Right lobe of liver (tissue), 6 donors: ENCODE measurements at regions not wholly inside any gene's neighbourhood (a gene's known extent, or its start where the extent isn't known, plus 50 kb on each side); places are given as distances from the start of the nearest gene placed in this dataset.

Experiments used
- ATAC-seq, 4 donors: fragments of 200-7000 bp; cut with Tn5 transposase; one replicate each; pipeline ENCODE4 v1.9.1; 2020; ENCODE audit warnings: mild to moderate bottlenecking in 4 of 4, moderate library complexity in 4 of 4
- DNase-seq, 3 donors: peaks; one replicate each; pipeline ENCODE4 v3.0.0-alpha.2; 2020
- H3K27ac ChIP-seq, 3 donors: fragments of 200-600 bp; one replicate each; pipeline ENCODE4 v1.8.0; 2022
- H3K27me3 ChIP-seq, 2 donors: fragments of 200-600 bp; one replicate each; pipeline ENCODE4 v1.8.0; 2022
- H3K36me3 ChIP-seq, 4 donors: fragments of 200-600 bp; sonication (generic) in 1 of 4; one replicate each; pipeline versions ENCODE4 v1.5.1 to v1.8.0; 2017 to 2022; ENCODE audit warnings: control low read depth in 1 of 4
- H3K4me1 ChIP-seq, 4 donors: fragments of 200-600 bp; sonication (generic) in 1 of 4; one replicate each; pipeline versions ENCODE4 v1.5.1 to v1.8.0; 2017 to 2022; ENCODE audit warnings: control low read depth in 1 of 4
- H3K4me3 ChIP-seq, 3 donors: fragments of 200-600 bp; one replicate each; pipeline ENCODE4 v1.8.0; 2022
- H3K9me3 ChIP-seq, 4 donors: fragments of 200-600 bp; sonication (generic) in 1 of 4; one replicate each; pipeline versions ENCODE4 v1.5.1 to v1.8.0; 2017 to 2022; ENCODE audit warnings: control low read depth in 1 of 4
- POLR2A ChIP-seq: fragments of 450-650 bp; IDR thresholded peaks from one replicate; pipeline ENCODE4 v1.6.1; 2017; ENCODE audit warnings: antibody characterized with exemption, mild to moderate bottlenecking
- WGBS: methylation state at CpG from one replicate; pipeline ENCODE4 v1.1.6; 2018; ENCODE audit warnings: low coverage, low lambda C conversion rate; ENCODE audit not compliant: insufficient coverage; ENCODE audit errors: missing lambda C conversion rate; 5-methylcytosine and 5-hydroxymethylcytosine counted together
- intact Hi-C, 2 donors: fragments of 100-400 bp; cut with DNase I; formaldehyde crosslinking; loops; one replicate each; pipeline versions ENCODE4 v1.11.2 to v1.14.1; 2022
- TF ChIP-seq, protein P1 (sequence below), 4 donors: fragments of 200-600 bp in 3 of 4; fragments of 450-650 bp in 1 of 4; IDR thresholded peaks; one replicate each; pipeline versions ENCODE4 v1.5.1 to v1.8.0; 2016 to 2022; ENCODE audit warnings: antibody characterized with exemption in 4 of 4, mild to moderate bottlenecking in 2 of 4
- donor health status: DM: no; HTN: yes; CAD: no.
- donor health status: DM: no; HTN: no; CAD: no.
- donor health status: DM: no; HTN: no; CAD: no.
- donor health status: DM: no; HTN: yes; CAD: no.
- donor health status: DM: no; HTN: yes; CAD: no.

GRCh38 chr2:144130551-144130950 lies 389.4 kb downstream of the ZEB2 start:
- Histone ChIP-seq H3K9me3 (no peaks in the 10 kb centered on the region), H3K27me3 (no peaks in the 10 kb centered on the region), H3K4me3 (no peak overlapping the region), H3K27ac (no peak overlapping the region), H3K36me3 (no peaks in the 10 kb centered on the region), H3K4me1 (no peaks in the 10 kb centered on the region)
- no peak for ATAC-seq
- TF ChIP-seq, protein P1, sequence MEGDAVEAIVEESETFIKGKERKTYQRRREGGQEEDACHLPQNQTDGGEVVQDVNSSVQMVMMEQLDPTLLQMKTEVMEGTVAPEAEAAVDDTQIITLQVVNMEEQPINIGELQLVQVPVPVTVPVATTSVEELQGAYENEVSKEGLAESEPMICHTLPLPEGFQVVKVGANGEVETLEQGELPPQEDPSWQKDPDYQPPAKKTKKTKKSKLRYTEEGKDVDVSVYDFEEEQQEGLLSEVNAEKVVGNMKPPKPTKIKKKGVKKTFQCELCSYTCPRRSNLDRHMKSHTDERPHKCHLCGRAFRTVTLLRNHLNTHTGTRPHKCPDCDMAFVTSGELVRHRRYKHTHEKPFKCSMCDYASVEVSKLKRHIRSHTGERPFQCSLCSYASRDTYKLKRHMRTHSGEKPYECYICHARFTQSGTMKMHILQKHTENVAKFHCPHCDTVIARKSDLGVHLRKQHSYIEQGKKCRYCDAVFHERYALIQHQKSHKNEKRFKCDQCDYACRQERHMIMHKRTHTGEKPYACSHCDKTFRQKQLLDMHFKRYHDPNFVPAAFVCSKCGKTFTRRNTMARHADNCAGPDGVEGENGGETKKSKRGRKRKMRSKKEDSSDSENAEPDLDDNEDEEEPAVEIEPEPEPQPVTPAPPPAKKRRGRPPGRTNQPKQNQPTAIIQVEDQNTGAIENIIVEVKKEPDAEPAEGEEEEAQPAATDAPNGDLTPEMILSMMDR (IDR thresholded peaks at IDR 0.05), result no peak
- intact Hi-C loops, result no loop called here
- DNase-seq, result no peak

DNA sequence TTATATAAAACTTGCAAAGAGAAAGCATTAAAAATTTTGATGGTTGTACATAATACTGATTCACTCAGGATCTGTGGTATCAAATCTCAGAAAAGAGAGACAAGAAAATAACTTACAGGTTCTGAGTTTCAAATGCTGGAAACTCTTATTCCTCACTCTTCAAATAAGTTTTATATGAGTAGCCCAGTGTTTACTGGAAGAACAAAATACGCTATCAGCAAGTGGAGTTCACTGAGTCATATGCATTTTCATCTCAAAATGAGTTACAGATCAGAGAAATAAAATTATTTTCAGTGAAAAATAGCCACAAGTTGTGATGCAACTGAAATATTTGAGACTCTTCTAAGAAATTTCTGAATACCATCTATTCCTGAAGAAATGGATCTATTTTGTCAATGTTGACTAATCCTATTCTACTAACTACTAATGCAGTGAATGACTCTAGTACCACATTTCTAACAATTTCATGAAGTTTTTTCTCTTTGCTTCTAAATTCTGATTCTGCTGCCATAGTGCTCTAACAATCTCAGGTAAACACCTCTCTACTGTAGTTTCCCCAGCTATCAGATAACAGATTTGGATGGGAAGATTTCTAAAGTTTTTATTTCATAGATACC lies 391.7 kb downstream of the ZEB2 start:
- Histone ChIP-seq H3K9me3 (no peaks in the 10 kb centered on the region), H3K36me3 (no peaks in the 10 kb centered on the region), H3K27ac (no peak overlapping the region), H3K27me3 (no peaks in the 10 kb centered on the region), H3K4me3 (no peak overlapping the region), H3K4me1 (no peaks in the 10 kb centered on the region)
- no peak for DNase-seq
- TF ChIP-seq POLR2A, result no peak
- TF ChIP-seq, protein P1 (IDR thresholded peaks at IDR 0.05), result no peak
- intact Hi-C loops, result no loop called here
- 93% methylated on average over 1 of the region's 1 CpG for WGBS
- ATAC-seq, result no peak

DNA sequence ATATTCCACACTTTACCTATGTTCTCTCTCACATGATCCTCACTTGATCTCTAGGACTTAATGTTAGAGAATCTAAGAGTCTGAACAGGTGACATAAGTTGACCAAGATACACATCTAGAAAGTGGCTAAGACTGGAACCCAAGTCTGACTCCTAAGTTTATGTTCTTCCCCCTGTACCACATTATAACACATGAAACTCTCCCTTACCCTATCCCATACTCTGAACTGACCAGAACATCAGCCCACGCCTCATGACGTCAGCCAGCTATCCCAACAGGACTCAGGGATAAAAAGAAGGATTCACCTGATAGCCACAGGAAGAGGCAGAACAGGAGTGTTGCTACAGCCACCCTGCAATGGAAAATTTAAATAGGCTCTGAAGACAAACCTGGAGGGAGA lies 392.2 kb downstream of the ZEB2 start:
- no peaks in the 10 kb centered on the region for H3K27me3 ChIP-seq

DNA sequence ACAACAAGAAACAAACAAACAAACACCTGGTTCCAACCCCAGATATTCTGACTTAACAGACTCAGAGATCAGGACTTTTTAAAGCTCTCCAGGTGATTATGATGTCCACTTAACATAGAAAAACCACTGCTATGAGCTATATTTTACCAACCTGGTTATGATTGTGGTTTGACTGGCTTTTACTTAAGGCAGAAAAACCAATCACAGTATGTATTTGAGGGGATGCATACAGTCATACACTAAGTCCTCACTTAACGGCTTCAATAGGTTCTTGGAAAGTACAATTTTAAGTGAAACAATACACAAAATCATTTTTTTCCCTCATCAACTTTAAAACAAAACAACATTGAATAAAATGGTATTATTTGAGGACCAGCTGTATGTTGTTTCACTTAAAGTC lies 393.6 kb downstream of the ZEB2 start:
- no peak overlapping the region for H3K27ac ChIP-seq
- 91% methylated on average over 1 of the region's 1 CpG for WGBS
- H3K9me3 ChIP-seq, result no peaks in the 10 kb centered on the region
- ATAC-seq (no peak), DNase-seq (no peak)
- TF ChIP-seq, protein P1 (IDR thresholded peaks at IDR 0.05), result no peak
- TF ChIP-seq POLR2A, result no peak
- intact Hi-C loops, result no loop called here
- H3K27me3 ChIP-seq, result no peaks in the 10 kb centered on the region
- no peak overlapping the region for H3K4me3 ChIP-seq
- no peaks in the 10 kb centered on the region for H3K4me1 ChIP-seq
- no peaks in the 10 kb centered on the region for H3K36me3 ChIP-seq

More for the DNA sequence above, 392.2 kb downstream of the ZEB2 start:
- no peaks in the 10 kb centered on the region for H3K4me1 ChIP-seq
- WGBS, result 83% methylated on average over 1 of the region's 2 CpGs
- H3K27ac ChIP-seq, result no peak overlapping the region
- H3K4me3 ChIP-seq, result no peak overlapping the region
- DNase-seq, result no peak
- intact Hi-C loops, result no loop called here
- H3K36me3 ChIP-seq, result no peaks in the 10 kb centered on the region
- H3K9me3 ChIP-seq, result no peaks in the 10 kb centered on the region
- ATAC-seq, result no peak
- TF ChIP-seq, protein P1 (IDR thresholded peaks at IDR 0.05), result no peak
- no peak for TF ChIP-seq POLR2A

DNA sequence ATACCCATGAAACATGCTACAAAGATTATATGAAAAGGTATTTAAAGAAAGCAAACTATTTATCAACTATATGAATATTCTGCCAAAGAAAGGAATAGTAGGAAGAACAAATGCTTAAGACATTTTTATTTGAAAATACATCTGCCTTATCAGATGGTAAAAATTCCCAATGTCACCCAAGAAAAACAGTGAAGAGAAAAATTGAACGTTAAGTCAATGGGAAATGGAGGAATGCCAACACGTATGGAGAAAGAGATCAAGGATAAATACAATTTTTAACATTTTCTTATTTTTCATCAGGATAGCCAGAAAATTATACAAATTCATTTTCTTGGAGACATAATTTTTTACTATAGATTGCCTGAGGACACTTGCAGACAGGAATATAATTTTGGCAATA lies 394.2 kb downstream of the ZEB2 start:
- Histone ChIP-seq H3K4me1 (no peaks in the 10 kb centered on the region), H3K27ac (no peak overlapping the region), H3K27me3 (no peaks in the 10 kb centered on the region), H3K4me3 (no peak overlapping the region), H3K36me3 (no peaks in the 10 kb centered on the region), H3K9me3 (no peaks in the 10 kb centered on the region)
- ATAC-seq (no peak), DNase-seq (no peak)
- 86% methylated on average over 2 of the region's 2 CpGs for WGBS
- TF ChIP-seq, protein P1 (IDR thresholded peaks at IDR 0.05), result no peak
- no peak for TF ChIP-seq POLR2A
- intact Hi-C loops, result no loop called here
